ENCODE measurements at regions not wholly inside any gene's neighbourhood (a gene's known extent, or its start where the extent isn't known, plus 50 kb on each side); places are given as distances from the start of the nearest gene placed in this dataset.
"Not testable (repeated sequence)": the region's sequence is repeated elsewhere in the genome, so short reads cannot be mapped to it uniquely, and the experiment has no call there.

DNA sequence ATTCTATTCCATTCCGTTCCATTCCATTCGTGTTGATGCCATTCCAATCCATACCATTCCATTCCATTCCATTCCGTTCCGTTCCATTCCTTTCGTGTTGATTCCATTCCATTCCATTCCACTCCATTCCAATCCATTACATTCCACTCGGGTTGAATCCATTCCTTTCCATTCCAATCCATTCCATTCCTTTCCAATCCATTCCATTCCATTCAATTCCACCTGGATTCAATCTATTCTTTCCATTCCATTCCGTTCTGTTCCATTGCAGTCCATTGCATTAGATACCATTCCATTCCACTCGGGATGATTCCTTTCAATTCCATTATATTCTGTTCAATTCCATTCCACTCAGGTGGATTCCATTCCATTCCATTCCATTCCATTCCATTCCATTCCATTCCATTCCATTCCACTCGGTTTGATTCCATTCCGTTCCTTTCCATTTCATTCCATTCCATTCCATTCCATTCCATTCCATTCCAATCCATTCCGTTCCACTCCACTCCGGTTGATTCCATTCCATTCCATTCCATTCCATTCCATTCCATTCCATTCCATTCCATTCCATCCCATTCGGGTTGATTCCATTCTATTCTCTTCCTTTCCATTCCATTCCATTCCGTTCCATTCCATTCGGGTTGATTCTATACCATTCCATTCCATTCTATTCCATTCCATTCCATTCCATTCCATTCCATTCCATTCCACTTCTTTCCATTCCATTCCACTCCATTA lies 134.1 kb downstream of the CWH43 start:
- H3K36me3 ChIP-seq (replicated peaks in 1 of 2; ENCODE audit: control extremely low read depth in 1 of 2, control insufficient read depth in 1 of 2, extremely low read depth in 1 of 2, insufficient read depth in 2 of 2, low read length in 1 of 2); intact Hi-C loops (cut with micrococcal nuclease): not testable (repeated sequence)

DNA sequence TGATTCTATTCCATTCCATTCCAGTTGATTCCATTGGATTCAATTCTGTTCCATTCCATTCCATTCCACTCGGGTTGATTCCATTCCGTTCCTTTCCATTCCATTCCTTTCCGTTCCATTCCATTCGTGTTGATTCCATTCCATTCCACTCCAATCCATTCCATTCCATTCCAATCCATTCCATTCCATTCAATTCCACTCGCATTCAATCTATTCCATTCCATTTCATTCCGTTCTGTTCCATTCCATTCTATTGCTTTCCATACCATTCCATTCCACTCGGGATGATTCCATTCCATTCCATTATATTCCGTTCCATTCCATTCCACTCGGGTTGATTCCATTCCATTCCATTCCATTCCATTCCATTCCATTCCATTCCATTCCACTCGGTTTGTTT lies 134.7 kb downstream of the CWH43 start:
- ATAC-seq (ENCODE audit: low read depth); H3K79me2 ChIP-seq (ENCODE audit: control insufficient read depth, insufficient read depth, low read length); POLR2A ChIA-PET; H3K27ac Mint-ChIP-seq; H3K27ac ChIP-seq (ENCODE audit: low read length in 2 of 2); H4K20me1 ChIP-seq (ENCODE audit: control insufficient read depth, insufficient read depth, low read length, poor library complexity, severe bottlenecking); CTCF ChIA-PET; H3K4me3 ChIP-seq (ENCODE audit: control extremely low read depth in 1 of 5, extremely low read depth in 1 of 5, insufficient read depth in 1 of 5, low read depth in 2 of 5, low read length in 4 of 5); H2AFZ ChIP-seq (ENCODE audit: insufficient read depth, low read depth, low read length, poor library complexity, severe bottlenecking); H3K9ac ChIP-seq (ENCODE audit: low read length); H3K4me2 ChIP-seq (replicated peaks; ENCODE audit: low read depth, low read length, poor library complexity, severe bottlenecking); H3K4me3 Mint-ChIP-seq; intact Hi-C loops (cut with micrococcal nuclease); H3K4me1 Mint-ChIP-seq; H3K27me3 Mint-ChIP-seq; H3K27me3 ChIP-seq (replicated peaks in 1 of 4; ENCODE audit: control extremely low read depth in 1 of 4, control insufficient read depth in 3 of 4, insufficient read depth in 4 of 4, low read length in 3 of 4); H3K4me1 ChIP-seq (ENCODE audit: control insufficient read depth in 2 of 2, insufficient read depth in 2 of 2, low read length in 2 of 2); H3K36me3 ChIP-seq (replicated peaks in 1 of 2; ENCODE audit: control extremely low read depth in 1 of 2, control insufficient read depth in 1 of 2, extremely low read depth in 1 of 2, insufficient read depth in 2 of 2, low read length in 1 of 2): not testable (repeated sequence)
- peaks cover 12 to 46% (median 23%) of the 10 kb centered on the region in 3 donors for H3K9me3 ChIP-seq (ENCODE audit: control extremely low read depth in 1 of 3, control insufficient read depth in 2 of 3, insufficient read depth in 1 of 3, low read length in 2 of 3)
- DNase-seq: peak; percentile 46
- peaks cover 31% of the 10 kb centered on the region for H3K9me3 Mint-ChIP-seq (ENCODE audit: insufficient read depth)
- TF ChIP-seq EZH2 (IDR thresholded peaks at IDR 0.05; ENCODE audit: borderline replicate concordance, insufficient read depth, low read depth, low read length, poor library complexity, severe bottlenecking): peak; percentile 10
- 81% methylated on average over 9 of the region's 10 CpGs for WGBS (ENCODE audit: insufficient coverage)

More for the DNA sequence above, 134.1 kb downstream of the CWH43 start:
- CTCF ChIA-PET; H3K4me1 Mint-ChIP-seq; H3K4me3 Mint-ChIP-seq; ATAC-seq (ENCODE audit: low read depth); DNase-seq; H3K4me1 ChIP-seq (ENCODE audit: control insufficient read depth in 2 of 2, insufficient read depth in 2 of 2, low read length in 2 of 2); H3K4me2 ChIP-seq (replicated peaks; ENCODE audit: low read depth, low read length, poor library complexity, severe bottlenecking); H3K27ac Mint-ChIP-seq; H3K4me3 ChIP-seq (ENCODE audit: control extremely low read depth in 1 of 5, extremely low read depth in 1 of 5, insufficient read depth in 1 of 5, low read depth in 2 of 5, low read length in 4 of 5); H3K27me3 ChIP-seq (replicated peaks in 1 of 4; ENCODE audit: control extremely low read depth in 1 of 4, control insufficient read depth in 3 of 4, insufficient read depth in 4 of 4, low read length in 3 of 4); H3K9ac ChIP-seq (ENCODE audit: low read length); H3K27ac ChIP-seq (ENCODE audit: low read length in 2 of 2); H4K20me1 ChIP-seq (ENCODE audit: control insufficient read depth, insufficient read depth, low read length, poor library complexity, severe bottlenecking); H2AFZ ChIP-seq (ENCODE audit: insufficient read depth, low read depth, low read length, poor library complexity, severe bottlenecking); H3K79me2 ChIP-seq (ENCODE audit: control insufficient read depth, insufficient read depth, low read length); POLR2A ChIA-PET; H3K27me3 Mint-ChIP-seq: not testable (repeated sequence)
- peaks cover 31% of the 10 kb centered on the region for H3K9me3 Mint-ChIP-seq (ENCODE audit: insufficient read depth)
- peaks cover 14 to 51% (median 23%) of the 10 kb centered on the region in 3 donors for H3K9me3 ChIP-seq (ENCODE audit: control extremely low read depth in 1 of 3, control insufficient read depth in 2 of 3, insufficient read depth in 1 of 3, low read length in 2 of 3)
- WGBS (ENCODE audit: insufficient coverage): 70% methylated on average over 13 of the region's 15 CpGs
- peak; percentile 88 for TF ChIP-seq EZH2 (IDR thresholded peaks at IDR 0.05; ENCODE audit: borderline replicate concordance, insufficient read depth, low read depth, low read length, poor library complexity, severe bottlenecking)

DNA sequence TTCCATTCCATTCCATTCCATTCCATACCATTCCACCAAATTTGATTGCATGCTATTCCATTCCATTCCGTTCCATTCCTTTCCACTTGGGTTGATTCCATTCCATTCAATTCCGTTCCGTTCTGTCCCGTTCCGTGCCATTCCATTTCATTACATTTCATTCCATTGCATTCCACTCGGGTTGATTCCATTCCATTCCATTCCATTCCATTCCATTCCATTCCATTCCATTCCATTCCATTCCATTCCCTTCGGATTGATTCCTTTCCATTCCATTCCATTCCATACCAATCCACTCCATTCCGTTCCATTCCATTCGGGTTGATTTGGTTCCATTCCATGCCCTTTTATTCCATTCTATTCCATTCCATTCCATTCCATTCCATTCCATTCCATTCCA lies 140.4 kb downstream of the CWH43 start:
- H3K27me3 ChIP-seq (replicated peaks in 1 of 4; ENCODE audit: control extremely low read depth in 1 of 4, control insufficient read depth in 3 of 4, insufficient read depth in 4 of 4, low read length in 3 of 4); H3K4me1 Mint-ChIP-seq; H3K27me3 Mint-ChIP-seq; H3K36me3 ChIP-seq (replicated peaks in 1 of 2; ENCODE audit: control extremely low read depth in 1 of 2, control insufficient read depth in 1 of 2, extremely low read depth in 1 of 2, insufficient read depth in 2 of 2, low read length in 1 of 2); H3K9me3 ChIP-seq (ENCODE audit: control extremely low read depth in 1 of 3, control insufficient read depth in 2 of 3, insufficient read depth in 1 of 3, low read length in 2 of 3); H3K79me2 ChIP-seq (ENCODE audit: control insufficient read depth, insufficient read depth, low read length); H2AFZ ChIP-seq (ENCODE audit: insufficient read depth, low read depth, low read length, poor library complexity, severe bottlenecking); POLR2A ChIA-PET; DNase-seq; H3K27ac Mint-ChIP-seq; H4K20me1 ChIP-seq (ENCODE audit: control insufficient read depth, insufficient read depth, low read length, poor library complexity, severe bottlenecking); ATAC-seq (ENCODE audit: low read depth); intact Hi-C loops (cut with micrococcal nuclease); H3K4me3 ChIP-seq (ENCODE audit: control extremely low read depth in 1 of 5, extremely low read depth in 1 of 5, insufficient read depth in 1 of 5, low read depth in 2 of 5, low read length in 4 of 5); H3K27ac ChIP-seq (ENCODE audit: low read length in 2 of 2); H3K4me1 ChIP-seq (ENCODE audit: control insufficient read depth in 2 of 2, insufficient read depth in 2 of 2, low read length in 2 of 2); CTCF ChIA-PET; H3K4me2 ChIP-seq (replicated peaks; ENCODE audit: low read depth, low read length, poor library complexity, severe bottlenecking); H3K4me3 Mint-ChIP-seq; H3K9ac ChIP-seq (ENCODE audit: low read length); H3K9me3 Mint-ChIP-seq (ENCODE audit: insufficient read depth): not testable (repeated sequence)
- 100% methylated on average over 1 of the region's 9 CpGs for WGBS (ENCODE audit: insufficient coverage)

DNA sequence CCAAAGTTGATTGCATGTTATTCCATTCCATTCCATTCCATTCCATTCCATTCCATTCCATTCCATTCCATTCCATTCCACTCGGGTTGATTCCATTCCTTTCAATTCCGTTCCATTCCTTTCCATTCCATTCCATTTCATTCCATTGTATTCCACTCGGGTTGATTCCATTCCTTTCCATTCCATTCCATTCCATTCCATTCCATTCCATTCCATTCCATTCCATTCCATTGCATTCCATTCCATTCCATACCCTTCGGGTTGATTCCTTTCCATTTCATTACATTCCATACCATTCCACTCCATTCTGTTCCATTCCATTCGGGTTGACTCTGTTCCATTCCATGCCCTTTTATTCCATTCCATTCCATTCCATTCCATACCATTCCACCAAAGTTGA lies 140.8 kb downstream of the CWH43 start:
- H3K27ac ChIP-seq (ENCODE audit: low read length in 2 of 2); DNase-seq; intact Hi-C loops (cut with micrococcal nuclease); H3K9me3 Mint-ChIP-seq (ENCODE audit: insufficient read depth); H3K79me2 ChIP-seq (ENCODE audit: control insufficient read depth, insufficient read depth, low read length); H3K4me1 Mint-ChIP-seq; H3K27ac Mint-ChIP-seq; POLR2A ChIA-PET; H3K36me3 ChIP-seq (replicated peaks in 1 of 2; ENCODE audit: control extremely low read depth in 1 of 2, control insufficient read depth in 1 of 2, extremely low read depth in 1 of 2, insufficient read depth in 2 of 2, low read length in 1 of 2); CTCF ChIA-PET; H3K27me3 ChIP-seq (replicated peaks in 1 of 4; ENCODE audit: control extremely low read depth in 1 of 4, control insufficient read depth in 3 of 4, insufficient read depth in 4 of 4, low read length in 3 of 4); H4K20me1 ChIP-seq (ENCODE audit: control insufficient read depth, insufficient read depth, low read length, poor library complexity, severe bottlenecking); H3K4me3 Mint-ChIP-seq; H3K4me3 ChIP-seq (ENCODE audit: control extremely low read depth in 1 of 5, extremely low read depth in 1 of 5, insufficient read depth in 1 of 5, low read depth in 2 of 5, low read length in 4 of 5); H3K27me3 Mint-ChIP-seq; H2AFZ ChIP-seq (ENCODE audit: insufficient read depth, low read depth, low read length, poor library complexity, severe bottlenecking); H3K4me2 ChIP-seq (replicated peaks; ENCODE audit: low read depth, low read length, poor library complexity, severe bottlenecking); H3K9me3 ChIP-seq (ENCODE audit: control extremely low read depth in 1 of 3, control insufficient read depth in 2 of 3, insufficient read depth in 1 of 3, low read length in 2 of 3); ATAC-seq (ENCODE audit: low read depth); H3K4me1 ChIP-seq (ENCODE audit: control insufficient read depth in 2 of 2, insufficient read depth in 2 of 2, low read length in 2 of 2); H3K9ac ChIP-seq (ENCODE audit: low read length): not testable (repeated sequence)
- WGBS (ENCODE audit: insufficient coverage): no CpG with 5 or more reads among the region's 5 CpGs
